Activated T-cell treated with anti-CD3 and anti-CD28 coated beads for 4 hours (primary cell): ENCODE measurements at regions not wholly inside any gene's neighbourhood (a gene's known extent, or its start where the extent isn't known, plus 50 kb on each side); places are given as distances from the start of the nearest gene placed in this dataset.

Source experiments
- DNase-seq: peaks from one replicate; pipeline ENCODE4 v3.0.0-alpha.2; 2020

GRCh38 chr2:144847347-144848080 is 327.6 kb upstream of the ZEB2 start:
- no peak for DNase-seq

GRCh38 chr2:144836635-144837350 is 316.9 kb upstream of the ZEB2 start:
- DNase-seq, result no peak

DNA sequence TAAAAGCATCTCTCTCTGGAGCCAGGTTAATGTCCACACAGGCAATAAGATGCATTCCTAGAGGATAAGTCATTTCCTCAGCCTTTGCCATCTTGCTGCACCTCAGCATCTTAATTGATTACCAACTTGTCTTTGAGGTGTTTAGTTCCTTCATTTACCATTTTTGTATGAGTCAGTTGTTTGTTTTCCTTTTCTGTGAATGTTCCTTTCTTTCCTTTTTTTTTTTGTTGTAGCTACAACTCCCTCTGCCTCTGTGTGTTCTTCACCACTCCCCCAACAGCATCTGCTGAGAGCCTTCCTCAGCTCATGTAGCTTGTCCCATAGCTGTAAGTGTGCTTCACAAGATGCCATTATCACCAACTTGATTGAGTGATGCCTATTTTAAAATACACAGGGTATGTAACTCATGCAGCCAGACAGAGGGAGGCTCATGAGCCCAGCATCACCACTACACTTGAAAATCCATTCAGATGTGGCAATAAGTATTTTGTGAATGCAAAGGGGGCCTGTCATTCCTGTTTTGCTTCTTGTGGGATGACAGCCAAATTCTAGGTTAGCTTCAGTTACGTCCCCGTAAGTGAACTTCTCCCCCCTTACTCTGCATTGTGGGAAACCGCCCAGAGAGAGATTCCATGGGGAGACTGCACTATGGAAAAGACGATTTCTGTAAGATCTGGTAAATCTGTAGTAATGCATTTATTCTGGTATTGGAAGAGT is 315.9 kb upstream of the ZEB2 start:
- DNase-seq, result no peak

GRCh38 chr2:144834998-144835633 is 315.2 kb upstream of the ZEB2 start:
- DNase-seq, result no peak

DNA sequence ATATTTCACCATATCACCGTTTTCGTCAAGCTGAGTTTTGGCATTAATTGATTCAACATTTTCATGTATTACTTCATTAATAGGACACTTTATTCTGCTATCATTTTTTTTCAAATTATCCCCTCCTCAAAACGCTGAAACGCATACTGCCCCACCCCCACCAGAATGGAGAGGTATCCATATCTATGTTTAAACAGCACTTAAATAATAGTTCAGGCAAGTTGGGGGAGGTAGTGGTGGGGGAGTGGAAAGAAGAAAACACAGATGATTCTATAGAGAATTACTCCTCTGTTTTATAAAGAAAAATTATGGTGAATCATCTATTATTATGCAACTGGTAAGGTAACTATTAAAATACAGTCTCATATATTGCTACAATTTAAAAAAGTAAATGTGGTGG is 314.4 kb upstream of the ZEB2 start:
- no peak for DNase-seq

GRCh38 chr2:144833075-144833637 is 313.2 kb upstream of the ZEB2 start:
- no peak for DNase-seq

DNA sequence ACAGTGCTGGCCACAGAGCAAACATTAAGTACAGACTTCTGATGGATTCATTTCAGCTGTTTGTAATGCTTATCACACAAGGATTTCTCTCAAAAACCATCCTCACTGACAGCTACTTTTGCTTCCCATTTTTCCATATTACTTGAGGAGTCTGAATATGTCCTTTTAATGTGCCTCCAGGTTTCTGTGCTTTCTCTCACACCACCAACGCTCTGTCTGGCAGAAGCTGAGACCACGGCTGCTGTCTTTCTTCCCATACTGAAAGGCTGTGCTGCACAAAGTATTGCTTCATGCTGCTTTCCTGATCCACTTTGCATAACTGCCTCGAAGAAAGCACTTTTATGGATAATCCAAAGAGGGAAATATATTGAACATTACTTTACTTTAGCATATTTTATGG is 312.1 kb upstream of the ZEB2 start:
- no peak for DNase-seq

DNA sequence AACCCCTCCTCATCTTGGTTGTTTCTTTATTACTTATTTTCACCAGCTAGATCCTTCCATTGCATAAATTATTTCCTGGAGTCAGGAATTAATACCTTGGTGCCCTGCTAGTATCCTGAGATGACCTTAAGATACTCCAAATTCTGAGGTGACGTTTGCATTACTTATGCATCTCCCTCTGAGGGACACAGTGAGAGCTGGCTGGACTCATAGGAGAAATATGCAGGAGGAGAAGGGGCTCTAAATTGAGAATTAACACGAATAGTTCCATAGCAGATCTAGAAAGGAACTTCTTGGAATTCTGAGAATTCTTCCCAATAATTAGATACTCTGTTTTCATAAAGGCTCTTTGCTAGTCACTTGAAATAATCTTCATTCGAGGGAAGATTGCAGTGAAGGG is 310.6 kb upstream of the ZEB2 start:
- no peak for DNase-seq

DNA sequence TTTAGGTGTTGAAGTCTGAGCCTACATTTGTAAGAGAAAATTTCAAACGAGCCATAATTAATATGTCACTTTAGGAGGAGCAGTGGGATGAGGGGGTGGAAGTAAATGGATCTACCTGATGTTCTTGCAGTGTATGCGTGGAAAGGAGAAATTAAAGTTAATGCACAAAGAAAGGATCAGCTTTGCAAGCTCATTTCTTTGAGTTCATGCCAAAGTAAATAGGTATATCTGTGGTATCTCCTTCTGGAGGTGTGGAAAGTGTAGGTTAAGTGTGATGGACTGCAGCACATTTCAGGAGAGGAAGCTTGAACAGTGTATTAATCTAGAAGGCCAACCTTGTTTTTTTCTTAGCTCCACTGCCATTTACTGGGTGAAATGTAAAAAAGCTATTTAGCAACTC is 307.5 kb upstream of the ZEB2 start:
- no peak for DNase-seq

DNA sequence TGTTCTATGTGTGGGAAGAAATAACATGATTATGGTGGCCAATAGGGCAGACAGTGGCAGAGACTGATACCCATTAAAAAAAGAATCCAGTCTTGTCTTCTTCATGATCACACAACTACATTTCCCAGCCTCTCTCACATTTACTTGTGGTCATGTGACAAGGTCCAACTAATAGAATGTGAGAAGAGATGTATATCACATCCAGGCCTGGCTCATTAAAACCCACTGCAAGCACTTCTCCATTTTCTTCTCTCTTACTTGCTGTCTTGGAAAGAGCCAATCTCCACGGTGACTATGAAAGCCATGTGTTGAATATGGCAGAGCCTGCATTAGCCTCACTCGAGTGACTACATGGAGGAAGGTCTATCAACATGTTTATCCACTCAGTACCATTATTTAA is 306.2 kb upstream of the ZEB2 start:
- no peak for DNase-seq

DNA sequence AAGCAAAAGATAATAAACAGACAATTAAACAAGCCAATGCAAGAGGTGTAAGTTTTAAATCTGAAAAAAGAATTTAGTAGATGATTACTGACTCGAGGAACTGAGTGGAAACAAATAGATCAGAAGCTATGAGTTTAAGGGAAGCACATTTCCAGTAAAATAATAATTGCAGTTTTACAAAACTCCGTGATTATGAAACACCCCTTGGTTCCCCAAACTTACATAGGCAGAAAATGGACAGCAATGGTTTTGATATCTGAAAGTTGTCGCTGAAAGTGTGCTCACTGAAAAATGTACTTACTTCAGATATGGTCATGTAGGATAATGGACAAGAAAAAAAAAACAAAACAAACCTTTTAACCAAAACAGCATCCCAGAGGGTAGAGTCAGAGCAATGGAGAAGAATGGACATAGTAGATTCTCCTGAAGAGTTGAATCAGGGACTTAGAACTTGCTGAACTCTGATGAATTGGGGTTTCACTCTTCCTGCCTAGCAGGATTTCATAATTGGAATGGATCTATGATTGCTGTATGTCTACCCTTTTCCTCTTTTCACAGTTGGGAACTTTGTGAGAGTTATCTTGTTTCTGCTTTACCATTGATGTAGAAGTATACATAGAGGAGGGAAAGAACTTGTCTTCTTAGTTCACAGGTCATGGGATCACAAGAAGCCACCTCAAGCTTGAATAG is 305.6 kb upstream of the ZEB2 start:
- DNase-seq, result no peak

- no peak for DNase-seq
Observed at GRCh38 chr2:144824306-144825080, 304.6 kb upstream of the ZEB2 start.

DNA sequence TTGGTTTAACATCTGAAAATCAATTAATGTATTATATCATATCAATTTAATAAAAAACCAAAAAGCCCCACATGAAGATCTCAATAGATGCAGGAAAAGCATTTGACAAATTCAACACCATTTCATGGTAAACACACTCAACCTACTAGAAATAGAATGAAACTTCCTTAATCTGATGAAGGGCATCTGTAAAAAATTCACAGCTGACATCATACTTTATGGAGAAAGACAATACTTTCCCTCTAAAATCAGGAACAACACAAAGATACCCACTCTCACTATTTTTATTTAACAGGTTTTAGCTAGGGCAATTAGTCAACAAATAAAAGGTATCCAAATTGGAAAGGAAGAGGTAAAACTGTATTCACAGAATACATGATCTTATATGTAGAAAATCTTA is 303.0 kb upstream of the ZEB2 start:
- no peak for DNase-seq

DNA sequence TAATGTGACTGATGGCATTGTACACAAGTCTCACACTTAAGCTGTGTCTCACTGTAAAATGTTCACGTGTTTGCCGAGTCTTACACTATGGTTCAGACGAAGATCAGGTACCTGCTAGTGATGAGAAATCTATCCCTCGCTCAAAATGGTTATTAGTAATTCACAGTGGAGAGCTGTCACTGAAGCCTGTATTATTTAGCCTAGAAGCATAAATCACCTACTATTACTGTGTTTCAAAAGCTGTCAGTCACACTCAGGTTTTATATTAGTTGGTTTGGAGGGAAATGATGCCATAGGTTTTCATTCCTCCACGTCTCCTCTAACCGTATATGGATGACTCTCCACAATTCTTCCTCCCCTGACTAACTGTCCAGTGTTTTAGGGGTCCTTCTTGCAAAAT is 292.4 kb upstream of the ZEB2 start:
- DNase-seq, result no peak

- DNase-seq, result no peak
Observed at GRCh38 chr2:144801766-144802165, 281.8 kb upstream of the ZEB2 start.

GRCh38 chr2:144801325-144801724 is 281.4 kb upstream of the ZEB2 start:
- DNase-seq, result no peak

GRCh38 chr2:144798989-144799388 is 279.1 kb upstream of the ZEB2 start:
- no peak for DNase-seq

GRCh38 chr2:144798034-144798433 is 278.1 kb upstream of the ZEB2 start:
- no peak for DNase-seq

- no peak for DNase-seq
Observed at GRCh38 chr2:144796936-144797335, 277.0 kb upstream of the ZEB2 start.

DNA sequence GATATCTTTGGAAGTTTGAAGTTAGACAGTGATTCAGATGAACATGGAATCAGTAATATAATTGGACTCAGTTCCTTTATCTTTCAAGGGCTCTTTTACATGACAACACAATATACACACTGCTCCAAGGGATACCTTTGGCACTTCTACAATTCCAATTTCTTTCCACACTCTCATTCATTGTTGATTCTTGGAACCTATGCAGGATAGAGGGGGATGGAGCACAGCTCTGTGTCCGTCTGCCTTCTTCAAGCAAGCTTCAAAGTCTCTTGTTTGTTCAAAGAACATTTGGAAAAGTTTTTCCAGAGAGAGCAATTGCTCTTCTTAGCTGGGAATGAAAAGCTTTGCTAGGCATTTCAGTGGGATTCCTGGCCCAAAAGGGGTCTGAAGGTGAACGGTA is 276.2 kb upstream of the ZEB2 start:
- DNase-seq, result no peak

DNA sequence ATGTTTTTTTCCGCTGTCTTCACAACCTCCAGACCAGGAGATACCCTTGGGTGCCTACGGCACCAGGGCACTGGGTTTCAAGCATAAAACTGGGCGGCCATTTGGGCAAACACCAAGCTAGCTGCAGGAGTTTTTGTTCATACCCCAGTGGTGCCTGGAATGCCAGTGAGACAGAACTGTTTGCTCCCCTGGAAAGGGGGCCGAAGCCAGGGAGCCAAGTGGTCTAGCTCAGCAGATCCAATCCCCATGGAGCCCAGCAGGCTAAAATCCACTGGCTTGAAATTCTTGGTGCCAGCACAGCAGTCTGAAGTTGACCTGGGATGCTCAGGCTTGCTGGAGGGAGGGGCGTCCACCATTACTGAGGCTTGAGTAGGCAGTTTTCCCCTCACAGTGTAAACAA is 265.3 kb upstream of the ZEB2 start:
- DNase-seq, result no peak

- DNase-seq, result no peak
Observed at GRCh38 chr2:144780983-144781382, 261.1 kb upstream of the ZEB2 start.
